ENCODE measurements at regions not wholly inside any gene's neighbourhood (a gene's known extent, or its start where the extent isn't known, plus 50 kb on each side); places are given as distances from the start of the nearest gene placed in this dataset.

DNA sequence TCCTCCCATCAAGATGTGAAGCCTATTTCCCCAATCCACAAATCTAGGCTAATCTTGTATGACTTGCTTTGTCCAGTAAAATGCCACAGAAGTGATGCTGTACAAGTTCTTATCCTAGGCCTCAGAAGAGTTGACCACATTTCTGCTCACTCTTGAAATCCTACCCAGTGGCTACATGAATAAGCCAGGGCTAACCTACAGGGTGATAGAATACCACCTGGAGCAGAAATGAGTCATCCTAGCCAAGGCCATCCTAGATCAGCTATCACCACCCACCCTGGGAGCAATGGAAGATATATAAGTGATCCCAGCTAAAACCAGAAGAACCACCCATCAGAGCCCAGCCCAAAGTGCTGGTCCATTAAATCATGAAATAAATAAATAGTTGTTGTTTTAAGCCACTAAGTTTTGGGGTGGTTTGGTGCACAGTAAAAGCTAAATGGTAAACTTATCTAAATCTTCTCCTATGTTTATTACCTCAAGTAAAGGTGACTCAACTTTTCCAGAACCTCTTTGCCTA is 105.1 kb downstream of the RPS29 start:
- DNase-seq (no peak), ATAC-seq (ENCODE audit: low FRiP score) (no peak)
- H3K9me3 ChIP-seq (ENCODE audit: control insufficient read depth, low read length) = no peaks in the 10 kb centered on the region
- no peaks in the 10 kb centered on the region for H3K36me3 ChIP-seq (ENCODE audit: control insufficient read depth in 1 of 2, insufficient read depth in 2 of 2, low read length in 1 of 2)
- intact Hi-C loops (cut with DNase I) = no loop called here
- H3K27ac ChIP-seq (ENCODE audit: low read depth in 1 of 2, low read length in 2 of 2) = no peak overlapping the region
- no peaks in the 10 kb centered on the region for H3K27me3 ChIP-seq (ENCODE audit: control insufficient read depth in 1 of 2, insufficient read depth in 2 of 2, low read length in 1 of 2)
- no peak overlapping the region for H3K4me3 ChIP-seq (ENCODE audit: low read length in 2 of 2)
- peaks cover 0 to 2% of the 10 kb centered on the region in 2 donors for H3K4me1 ChIP-seq (ENCODE audit: control insufficient read depth in 1 of 2, insufficient read depth in 2 of 2, low read length in 2 of 2)

DNA sequence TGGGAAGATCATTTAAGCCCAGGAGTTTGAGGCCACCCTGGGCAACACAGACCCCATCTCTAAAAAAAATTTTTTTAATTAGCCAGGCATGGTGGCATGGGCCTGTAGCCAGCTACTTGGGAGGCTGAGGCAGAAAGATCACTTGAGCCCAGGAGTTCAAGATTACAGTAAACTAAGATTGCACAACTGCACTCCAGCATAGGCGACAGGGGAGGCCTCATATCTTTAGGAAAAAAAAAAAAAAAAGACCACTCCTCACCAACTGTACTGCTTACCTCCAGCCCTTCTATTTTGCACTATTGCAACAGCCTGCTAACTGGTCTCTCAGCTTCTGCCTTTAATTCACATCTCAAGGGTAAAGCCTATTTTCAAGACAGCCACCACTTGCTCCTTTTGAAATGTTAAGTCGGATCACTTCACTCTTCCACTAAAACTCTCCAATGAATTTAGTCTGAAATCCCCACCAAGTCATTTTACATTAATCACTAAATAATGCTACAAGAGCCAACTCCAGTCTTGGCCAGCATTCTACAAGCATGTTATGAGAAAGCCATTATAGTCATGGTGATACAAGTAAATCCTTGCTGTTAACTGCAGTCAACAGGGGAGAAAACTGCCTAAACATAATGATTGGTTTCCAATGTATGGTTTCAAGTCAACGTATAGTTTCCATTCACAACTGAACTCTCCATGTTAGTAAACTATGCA is 106.0 kb downstream of the RPS29 start:
- no peak for ATAC-seq (ENCODE audit: low FRiP score)
- DNase-seq = no peak
- H3K4me3 ChIP-seq (ENCODE audit: low read length in 2 of 2) = no peak overlapping the region
- intact Hi-C loops (cut with DNase I) = no loop called here
- no peaks in the 10 kb centered on the region for H3K27me3 ChIP-seq (ENCODE audit: control insufficient read depth in 1 of 2, insufficient read depth in 2 of 2, low read length in 1 of 2)
- no peak overlapping the region for H3K27ac ChIP-seq (ENCODE audit: low read depth in 1 of 2, low read length in 2 of 2)
- H3K4me1 ChIP-seq (ENCODE audit: control insufficient read depth in 1 of 2, insufficient read depth in 2 of 2, low read length in 2 of 2) = peaks cover 0 to 3% of the 10 kb centered on the region in 2 donors
- H3K9me3 ChIP-seq (ENCODE audit: control insufficient read depth, low read length) = no peaks in the 10 kb centered on the region
- no peaks in the 10 kb centered on the region for H3K36me3 ChIP-seq (ENCODE audit: control insufficient read depth in 1 of 2, insufficient read depth in 2 of 2, low read length in 1 of 2)
- WGBS, 2 donors = 69 to 76% methylated on average over 3 of the region's 3 CpGs

DNA sequence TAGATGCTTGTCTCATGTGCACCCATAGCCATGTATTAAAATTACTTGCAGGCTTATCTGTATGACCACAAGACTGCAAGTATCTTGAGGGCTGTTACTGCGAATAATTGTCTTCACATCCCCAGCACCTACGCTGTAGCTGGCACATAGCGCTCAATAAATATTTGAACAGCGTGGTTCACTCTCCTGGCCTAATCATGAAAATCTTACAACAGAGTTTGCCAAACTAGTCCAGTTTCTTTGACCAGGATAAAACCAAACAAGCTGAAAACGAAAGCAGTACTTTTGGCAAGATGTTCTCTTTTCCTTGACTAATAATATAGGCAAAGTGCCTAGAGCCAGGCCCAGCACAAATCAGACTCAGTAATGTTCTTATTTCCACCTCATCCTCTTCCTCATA is 106.7 kb downstream of the RPS29 start:
- intact Hi-C loops (cut with DNase I) = no loop called here
- peak; percentile 22 for ATAC-seq (ENCODE audit: low FRiP score)
- Histone ChIP-seq H3K27ac (ENCODE audit: low read depth in 1 of 2, low read length in 2 of 2) (no peak overlapping the region), H3K9me3 (ENCODE audit: control insufficient read depth, low read length) (no peaks in the 10 kb centered on the region), H3K4me3 (ENCODE audit: low read length in 2 of 2) (no peak overlapping the region), H3K36me3 (ENCODE audit: control insufficient read depth in 1 of 2, insufficient read depth in 2 of 2, low read length in 1 of 2) (no peaks in the 10 kb centered on the region), H3K27me3 (ENCODE audit: control insufficient read depth in 1 of 2, insufficient read depth in 2 of 2, low read length in 1 of 2) (no peaks in the 10 kb centered on the region), H3K4me1 (ENCODE audit: control insufficient read depth in 1 of 2, insufficient read depth in 2 of 2, low read length in 2 of 2) (peaks cover 0 to 3% of the 10 kb centered on the region in 2 donors)
- WGBS, 2 donors = 14 to 15% methylated on average over 5 of the region's 5 CpGs
- DNase-seq = no peak

DNA sequence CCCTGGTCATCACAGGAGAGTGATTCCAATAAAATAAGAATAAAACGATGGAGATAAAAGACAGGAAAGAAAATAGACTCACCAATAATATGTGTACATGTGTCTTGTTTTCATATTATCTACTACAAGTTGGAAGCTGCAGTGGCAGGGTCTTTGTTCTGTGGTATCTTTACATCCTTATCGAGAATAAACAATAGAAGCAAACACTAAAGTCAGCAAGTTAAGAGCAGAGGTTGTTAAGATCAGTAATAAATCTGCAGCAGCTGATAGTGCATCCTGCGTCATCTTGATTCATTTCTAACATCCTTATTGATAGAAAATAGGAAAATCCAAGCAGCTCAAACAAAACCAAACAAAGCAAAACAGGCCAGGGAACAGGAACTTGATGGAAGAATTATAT is 107.4 kb downstream of the RPS29 start:
- intact Hi-C loops (cut with DNase I) = no loop called here
- Histone ChIP-seq H3K27ac (ENCODE audit: low read depth in 1 of 2, low read length in 2 of 2) (no peak overlapping the region), H3K36me3 (ENCODE audit: control insufficient read depth in 1 of 2, insufficient read depth in 2 of 2, low read length in 1 of 2) (no peaks in the 10 kb centered on the region), H3K9me3 (ENCODE audit: control insufficient read depth, low read length) (no peaks in the 10 kb centered on the region), H3K4me1 (ENCODE audit: control insufficient read depth in 1 of 2, insufficient read depth in 2 of 2, low read length in 2 of 2) (peaks cover 0 to 3% of the 10 kb centered on the region in 2 donors), H3K27me3 (ENCODE audit: control insufficient read depth in 1 of 2, insufficient read depth in 2 of 2, low read length in 1 of 2) (no peaks in the 10 kb centered on the region), H3K4me3 (ENCODE audit: low read length in 2 of 2) (no peak overlapping the region)
- WGBS, 2 donors = 78 to 81% methylated on average over 3 of the region's 3 CpGs
- no peak for ATAC-seq (ENCODE audit: low FRiP score)
- DNase-seq = no peak

DNA sequence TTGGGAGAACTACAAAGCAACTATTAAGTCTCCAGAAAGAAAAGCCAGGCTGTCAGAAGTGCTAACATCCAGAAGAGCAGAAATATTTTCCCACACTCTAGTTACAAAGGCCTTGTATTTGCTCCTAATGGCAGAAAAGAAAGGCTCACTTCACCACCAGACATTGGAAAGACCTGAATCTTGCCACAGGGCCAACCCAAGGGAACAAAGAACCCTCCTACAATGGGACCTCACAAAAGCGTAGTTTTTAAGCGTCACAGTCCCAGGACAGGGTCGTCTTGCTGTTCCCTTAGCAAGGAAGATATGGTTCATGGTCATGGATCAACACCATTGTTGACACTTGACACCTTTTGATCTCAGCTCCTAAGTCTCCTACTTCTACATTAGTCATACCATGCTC is 119.1 kb downstream of the RPS29 start:
- 75 to 80% methylated on average over 3 of the region's 3 CpGs for WGBS, 2 donors
- Histone ChIP-seq H3K9me3 (ENCODE audit: control insufficient read depth, low read length) (no peaks in the 10 kb centered on the region), H3K36me3 (ENCODE audit: control insufficient read depth in 1 of 2, insufficient read depth in 2 of 2, low read length in 1 of 2) (no peaks in the 10 kb centered on the region), H3K4me3 (ENCODE audit: low read length in 2 of 2) (no peak overlapping the region), H3K27ac (ENCODE audit: low read depth in 1 of 2, low read length in 2 of 2) (no peak overlapping the region), H3K27me3 (ENCODE audit: control insufficient read depth in 1 of 2, insufficient read depth in 2 of 2, low read length in 1 of 2) (no peaks in the 10 kb centered on the region), H3K4me1 (ENCODE audit: control insufficient read depth in 1 of 2, insufficient read depth in 2 of 2, low read length in 2 of 2) (no peaks in the 10 kb centered on the region)
- intact Hi-C loops (cut with DNase I) = no loop called here
- no peak for DNase-seq
- no peak for ATAC-seq (ENCODE audit: low FRiP score)

DNA sequence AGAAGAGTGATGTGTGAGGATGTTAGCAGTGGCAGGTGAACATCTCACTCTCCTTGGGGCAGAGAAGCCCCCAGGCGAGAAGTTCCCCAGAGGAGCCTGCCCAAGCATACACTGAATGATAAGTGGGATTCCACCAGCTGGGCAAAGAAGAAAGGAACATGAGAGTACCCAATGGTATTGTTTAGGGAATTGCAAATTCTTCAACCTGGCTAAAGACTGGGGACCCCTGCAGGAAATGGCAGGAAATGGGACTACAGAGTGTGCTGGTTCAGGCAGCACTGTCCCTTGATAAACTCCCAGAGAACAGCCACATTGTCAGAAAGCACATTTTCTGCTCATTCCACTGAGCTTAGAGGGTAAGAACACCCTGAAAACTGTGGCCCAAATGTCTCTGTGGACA is 121.3 kb downstream of the RPS29 start:
- intact Hi-C loops (cut with DNase I) = no loop called here
- DNase-seq (no peak), ATAC-seq (ENCODE audit: low FRiP score) (no peak)
- WGBS, 2 donors = 85 to 100% methylated on average over 1 of the region's 1 CpG
- no peaks in the 10 kb centered on the region for H3K27me3 ChIP-seq (ENCODE audit: control insufficient read depth in 1 of 2, insufficient read depth in 2 of 2, low read length in 1 of 2)
- H3K9me3 ChIP-seq (ENCODE audit: control insufficient read depth, low read length) = no peaks in the 10 kb centered on the region
- no peak overlapping the region for H3K27ac ChIP-seq (ENCODE audit: low read depth in 1 of 2, low read length in 2 of 2)
- H3K4me1 ChIP-seq (ENCODE audit: control insufficient read depth in 1 of 2, insufficient read depth in 2 of 2, low read length in 2 of 2) = no peaks in the 10 kb centered on the region
- no peak overlapping the region for H3K4me3 ChIP-seq (ENCODE audit: low read length in 2 of 2)
- no peaks in the 10 kb centered on the region for H3K36me3 ChIP-seq (ENCODE audit: control insufficient read depth in 1 of 2, insufficient read depth in 2 of 2, low read length in 1 of 2)

DNA sequence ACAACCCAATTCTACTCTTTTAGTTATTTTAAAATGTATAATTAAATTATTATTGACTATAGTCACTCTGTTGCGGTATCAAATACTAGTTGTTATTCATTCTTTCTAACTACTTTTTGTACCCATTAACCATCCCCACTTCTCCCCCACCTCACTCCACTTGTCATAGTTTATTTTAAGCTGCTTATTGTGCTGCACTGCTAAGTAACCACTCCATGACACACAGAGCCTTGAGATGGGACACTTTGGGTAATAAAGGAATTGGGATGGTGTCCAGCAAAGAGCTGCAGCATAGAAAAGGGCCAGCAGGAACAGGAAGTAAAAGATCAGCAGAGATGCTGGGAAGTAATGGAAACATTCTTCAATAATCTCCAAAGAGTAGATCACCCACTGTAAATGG is 123.0 kb downstream of the RPS29 start:
- intact Hi-C loops (cut with DNase I) = loop anchor here in 1 of 2 donors (2.0 kb wide), 1 partner anchor 34 kb away; no protein-coding TSS in a partner anchor
- ATAC-seq (ENCODE audit: low FRiP score) (no peak), DNase-seq (no peak)
- Histone ChIP-seq H3K27ac (ENCODE audit: low read depth in 1 of 2, low read length in 2 of 2) (no peak overlapping the region), H3K9me3 (ENCODE audit: control insufficient read depth, low read length) (no peaks in the 10 kb centered on the region), H3K36me3 (ENCODE audit: control insufficient read depth in 1 of 2, insufficient read depth in 2 of 2, low read length in 1 of 2) (no peaks in the 10 kb centered on the region), H3K4me1 (ENCODE audit: control insufficient read depth in 1 of 2, insufficient read depth in 2 of 2, low read length in 2 of 2) (no peaks in the 10 kb centered on the region), H3K27me3 (ENCODE audit: control insufficient read depth in 1 of 2, insufficient read depth in 2 of 2, low read length in 1 of 2) (no peaks in the 10 kb centered on the region), H3K4me3 (ENCODE audit: low read length in 2 of 2) (no peak overlapping the region)
- WGBS, 2 donors = 94 to 96% methylated on average over 1 of the region's 1 CpG

DNA sequence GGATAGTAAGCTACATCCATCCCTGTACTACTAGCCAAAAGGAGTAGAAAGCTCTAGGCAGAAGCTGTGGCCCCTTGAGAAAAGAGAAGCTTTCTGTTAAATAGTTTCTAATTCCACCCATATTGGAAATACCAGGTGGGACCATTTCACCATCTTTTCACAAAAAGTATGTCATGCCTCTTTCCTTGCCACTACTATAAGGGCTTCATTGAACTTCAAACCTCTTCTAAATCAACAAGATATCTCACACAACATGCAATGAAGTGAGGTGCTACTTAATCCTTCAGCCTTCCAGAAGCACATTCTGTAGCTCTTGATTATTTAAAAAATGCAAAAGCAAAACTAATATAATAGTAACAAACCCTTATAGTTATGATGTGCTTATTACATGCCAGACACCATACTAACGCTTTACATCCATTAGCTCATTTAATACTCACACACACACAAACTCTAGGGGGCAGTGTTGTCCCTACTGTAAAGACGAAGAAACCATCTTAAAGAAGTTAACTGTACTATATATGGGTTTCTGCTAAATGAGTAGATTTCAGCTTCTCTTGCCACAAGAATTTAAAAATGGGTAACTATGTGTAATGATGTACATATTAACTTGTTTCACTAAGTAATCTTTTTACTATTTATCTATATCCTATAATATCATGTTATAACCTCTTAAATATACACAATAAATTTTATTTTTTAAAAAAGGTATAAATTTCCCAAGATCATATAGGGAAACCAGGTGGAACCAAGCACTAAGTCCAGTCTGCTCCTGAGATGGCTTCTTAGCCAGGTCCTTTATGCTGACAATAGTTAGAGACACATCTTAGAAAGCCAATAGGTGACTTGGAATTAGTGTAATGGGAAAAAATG is 124.4 kb downstream of the RPS29 start:
- WGBS, 2 donors = 6 to 7% methylated on average over 2 of the region's 2 CpGs
- no peak overlapping the region for H3K4me3 ChIP-seq (ENCODE audit: low read length in 2 of 2)
- ATAC-seq (ENCODE audit: low FRiP score) (no peak), DNase-seq (no peak)
- no peak overlapping the region for H3K27ac ChIP-seq (ENCODE audit: low read depth in 1 of 2, low read length in 2 of 2)
- no peaks in the 10 kb centered on the region for H3K36me3 ChIP-seq (ENCODE audit: control insufficient read depth in 1 of 2, insufficient read depth in 2 of 2, low read length in 1 of 2)
- no peaks in the 10 kb centered on the region for H3K9me3 ChIP-seq (ENCODE audit: control insufficient read depth, low read length)
- H3K27me3 ChIP-seq (ENCODE audit: control insufficient read depth in 1 of 2, insufficient read depth in 2 of 2, low read length in 1 of 2) = no peaks in the 10 kb centered on the region
- no peaks in the 10 kb centered on the region for H3K4me1 ChIP-seq (ENCODE audit: control insufficient read depth in 1 of 2, insufficient read depth in 2 of 2, low read length in 2 of 2)
- intact Hi-C loops (cut with DNase I) = loop anchor here in 1 of 2 donors (2.0 kb wide), 1 partner anchor 35 kb away; no protein-coding TSS in a partner anchor
